ENCODE measurements at regions not wholly inside any gene's neighbourhood (a gene's known extent, or its start where the extent isn't known, plus 50 kb on each side); places are given as distances from the start of the nearest gene placed in this dataset.

- peaks cover 5% of the 10 kb centered on the region for H3K4me1 ChIP-seq (ENCODE audit: control insufficient read depth, insufficient read depth, low read length)
- no peak overlapping the region for H3K4me3 ChIP-seq (ENCODE audit: low read length)
- no peak overlapping the region for H3K27ac ChIP-seq (ENCODE audit: low read length)
- H3K9me3 ChIP-seq (ENCODE audit: control insufficient read depth, low read depth, low read length), result no peaks in the 10 kb centered on the region
- 17% methylated on average over 1 of the region's 5 CpGs for WGBS (ENCODE audit: insufficient coverage, low lambda C conversion rate)
- no peaks in the 10 kb centered on the region for H3K36me3 ChIP-seq (ENCODE audit: control insufficient read depth, insufficient read depth, low read length)
- DNase-seq, result no peak
- H3K27me3 ChIP-seq (ENCODE audit: control insufficient read depth, insufficient read depth, low read length), result no peaks in the 10 kb centered on the region
These were observed 152.2 kb downstream of the ADAMTS15 start for GRCh38 chr11:130600616-130601015.

GRCh38 chr11:130601141-130601540, 152.7 kb downstream of the ADAMTS15 start:
- peak overlapping the region; percentile 4 for H3K27ac ChIP-seq (ENCODE audit: low read length)
- H3K4me3 ChIP-seq (ENCODE audit: low read length), result no peak overlapping the region
- H3K4me1 ChIP-seq (ENCODE audit: control insufficient read depth, insufficient read depth, low read length), result peaks cover 5% of the 10 kb centered on the region
- H3K27me3 ChIP-seq (ENCODE audit: control insufficient read depth, insufficient read depth, low read length), result no peaks in the 10 kb centered on the region
- H3K36me3 ChIP-seq (ENCODE audit: control insufficient read depth, insufficient read depth, low read length), result no peaks in the 10 kb centered on the region
- WGBS (ENCODE audit: insufficient coverage, low lambda C conversion rate), result no CpG with 5 or more reads among the region's 8 CpGs
- peak; percentile 56 to 68 for DNase-seq
- no peaks in the 10 kb centered on the region for H3K9me3 ChIP-seq (ENCODE audit: control insufficient read depth, low read depth, low read length)

- no peak overlapping the region for H3K4me3 ChIP-seq (ENCODE audit: low read length)
- WGBS (ENCODE audit: insufficient coverage, low lambda C conversion rate), result no CpG with 5 or more reads among the region's 16 CpGs
- no peaks in the 10 kb centered on the region for H3K36me3 ChIP-seq (ENCODE audit: control insufficient read depth, insufficient read depth, low read length)
- no peaks in the 10 kb centered on the region for H3K9me3 ChIP-seq (ENCODE audit: control insufficient read depth, low read depth, low read length)
- no peak for DNase-seq
- no peaks in the 10 kb centered on the region for H3K27me3 ChIP-seq (ENCODE audit: control insufficient read depth, insufficient read depth, low read length)
- no peak overlapping the region for H3K27ac ChIP-seq (ENCODE audit: low read length)
- H3K4me1 ChIP-seq (ENCODE audit: control insufficient read depth, insufficient read depth, low read length), result peaks cover 5% of the 10 kb centered on the region
These were observed 153.5 kb downstream of the ADAMTS15 start for GRCh38 chr11:130601764-130602460.

GRCh38 chr11:130602641-130603334, 154.3 kb downstream of the ADAMTS15 start:
- H3K36me3 ChIP-seq (ENCODE audit: control insufficient read depth, insufficient read depth, low read length), result no peaks in the 10 kb centered on the region
- H3K4me3 ChIP-seq (ENCODE audit: low read length), result no peak overlapping the region
- DNase-seq, result no peak
- H3K9me3 ChIP-seq (ENCODE audit: control insufficient read depth, low read depth, low read length), result no peaks in the 10 kb centered on the region
- no peak overlapping the region for H3K27ac ChIP-seq (ENCODE audit: low read length)
- no peaks in the 10 kb centered on the region for H3K27me3 ChIP-seq (ENCODE audit: control insufficient read depth, insufficient read depth, low read length)
- H3K4me1 ChIP-seq (ENCODE audit: control insufficient read depth, insufficient read depth, low read length), result peaks cover 5% of the 10 kb centered on the region
- 92% methylated on average over 2 of the region's 12 CpGs for WGBS (ENCODE audit: insufficient coverage, low lambda C conversion rate)

GRCh38 chr11:130603335-130603906, 155.0 kb downstream of the ADAMTS15 start:
- H3K36me3 ChIP-seq (ENCODE audit: control insufficient read depth, insufficient read depth, low read length), result no peaks in the 10 kb centered on the region
- H3K27me3 ChIP-seq (ENCODE audit: control insufficient read depth, insufficient read depth, low read length), result no peaks in the 10 kb centered on the region
- H3K4me3 ChIP-seq (ENCODE audit: low read length), result no peak overlapping the region
- WGBS (ENCODE audit: insufficient coverage, low lambda C conversion rate), result 80% methylated on average over 1 of the region's 7 CpGs
- H3K4me1 ChIP-seq (ENCODE audit: control insufficient read depth, insufficient read depth, low read length), result peaks cover 5% of the 10 kb centered on the region
- H3K9me3 ChIP-seq (ENCODE audit: control insufficient read depth, low read depth, low read length), result no peaks in the 10 kb centered on the region
- no peak overlapping the region for H3K27ac ChIP-seq (ENCODE audit: low read length)
- DNase-seq, result peak in 1 of 2 donors; percentile 31

GRCh38 chr11:130604606-130605005, 156.2 kb downstream of the ADAMTS15 start:
- no CpG with 5 or more reads among the region's 1 CpG for WGBS (ENCODE audit: insufficient coverage, low lambda C conversion rate)
- Histone ChIP-seq H3K4me3 (ENCODE audit: low read length) (no peak overlapping the region), H3K27me3 (ENCODE audit: control insufficient read depth, insufficient read depth, low read length) (no peaks in the 10 kb centered on the region), H3K36me3 (ENCODE audit: control insufficient read depth, insufficient read depth, low read length) (no peaks in the 10 kb centered on the region), H3K27ac (ENCODE audit: low read length) (no peak overlapping the region), H3K9me3 (ENCODE audit: control insufficient read depth, low read depth, low read length) (no peaks in the 10 kb centered on the region), H3K4me1 (ENCODE audit: control insufficient read depth, insufficient read depth, low read length) (peaks cover 5% of the 10 kb centered on the region)
- no peak for DNase-seq

- DNase-seq, result no peak
- no peaks in the 10 kb centered on the region for H3K36me3 ChIP-seq (ENCODE audit: control insufficient read depth, insufficient read depth, low read length)
- peaks cover 5% of the 10 kb centered on the region for H3K4me1 ChIP-seq (ENCODE audit: control insufficient read depth, insufficient read depth, low read length)
- H3K4me3 ChIP-seq (ENCODE audit: low read length), result no peak overlapping the region
- no peak overlapping the region for H3K27ac ChIP-seq (ENCODE audit: low read length)
- no peaks in the 10 kb centered on the region for H3K9me3 ChIP-seq (ENCODE audit: control insufficient read depth, low read depth, low read length)
- no peaks in the 10 kb centered on the region for H3K27me3 ChIP-seq (ENCODE audit: control insufficient read depth, insufficient read depth, low read length)
- no CpG with 5 or more reads among the region's 4 CpGs for WGBS (ENCODE audit: insufficient coverage, low lambda C conversion rate)
These were observed 157.7 kb downstream of the ADAMTS15 start for GRCh38 chr11:130606178-130606577.

- H3K27ac ChIP-seq (ENCODE audit: low read length), result no peak overlapping the region
- DNase-seq, result peak in 1 of 2 donors; percentile 6
- no peak overlapping the region for H3K4me3 ChIP-seq (ENCODE audit: low read length)
- no peaks in the 10 kb centered on the region for H3K36me3 ChIP-seq (ENCODE audit: control insufficient read depth, insufficient read depth, low read length)
- no CpG with 5 or more reads among the region's 10 CpGs for WGBS (ENCODE audit: insufficient coverage, low lambda C conversion rate)
- H3K9me3 ChIP-seq (ENCODE audit: control insufficient read depth, low read depth, low read length), result no peaks in the 10 kb centered on the region
- H3K27me3 ChIP-seq (ENCODE audit: control insufficient read depth, insufficient read depth, low read length), result no peaks in the 10 kb centered on the region
- no peaks in the 10 kb centered on the region for H3K4me1 ChIP-seq (ENCODE audit: control insufficient read depth, insufficient read depth, low read length)
These were observed 158.5 kb downstream of the ADAMTS15 start for GRCh38 chr11:130606781-130607511.

GRCh38 chr11:130608287-130608686, 159.8 kb downstream of the ADAMTS15 start:
- H3K36me3 ChIP-seq (ENCODE audit: control insufficient read depth, insufficient read depth, low read length), result no peaks in the 10 kb centered on the region
- WGBS (ENCODE audit: insufficient coverage, low lambda C conversion rate), result no CpG with 5 or more reads among the region's 8 CpGs
- no peak for DNase-seq
- no peaks in the 10 kb centered on the region for H3K27me3 ChIP-seq (ENCODE audit: control insufficient read depth, insufficient read depth, low read length)
- H3K9me3 ChIP-seq (ENCODE audit: control insufficient read depth, low read depth, low read length), result no peaks in the 10 kb centered on the region
- no peak overlapping the region for H3K4me3 ChIP-seq (ENCODE audit: low read length)
- H3K27ac ChIP-seq (ENCODE audit: low read length), result no peak overlapping the region
- no peaks in the 10 kb centered on the region for H3K4me1 ChIP-seq (ENCODE audit: control insufficient read depth, insufficient read depth, low read length)
